Suprapubic skin (tissue), 3 donors: ENCODE measurements at regions not wholly inside any gene's neighbourhood (a gene's known extent, or its start where the extent isn't known, plus 50 kb on each side); places are given as distances from the start of the nearest gene placed in this dataset.

ENCODE experiments used
- EP300 ChIP-seq: sonication (generic); formaldehyde crosslinking; IDR thresholded peaks from one replicate; pipeline ENCODE4 v1.6.1; 2017; ENCODE audit warnings: antibody characterized with exemption
- POLR2A ChIP-seq, 2 donors: fragments of 450-650 bp; IDR thresholded peaks; one replicate each; pipeline ENCODE4 v1.6.1; 2017; ENCODE audit warnings: antibody characterized with exemption in 2 of 2, mild to moderate bottlenecking in 2 of 2, moderate library complexity in 2 of 2
- TF ChIP-seq, protein P1 (sequence below), 2 donors: fragments of 200-600 bp in 1 of 2; fragments of 450-650 bp in 1 of 2; sonication (generic) in 1 of 2; IDR thresholded peaks; one replicate each; pipeline ENCODE4 v1.5.1; 2016 to 2019; ENCODE audit warnings: antibody characterized with exemption in 2 of 2, mild to moderate bottlenecking in 1 of 2, moderate library complexity in 1 of 2

DNA sequence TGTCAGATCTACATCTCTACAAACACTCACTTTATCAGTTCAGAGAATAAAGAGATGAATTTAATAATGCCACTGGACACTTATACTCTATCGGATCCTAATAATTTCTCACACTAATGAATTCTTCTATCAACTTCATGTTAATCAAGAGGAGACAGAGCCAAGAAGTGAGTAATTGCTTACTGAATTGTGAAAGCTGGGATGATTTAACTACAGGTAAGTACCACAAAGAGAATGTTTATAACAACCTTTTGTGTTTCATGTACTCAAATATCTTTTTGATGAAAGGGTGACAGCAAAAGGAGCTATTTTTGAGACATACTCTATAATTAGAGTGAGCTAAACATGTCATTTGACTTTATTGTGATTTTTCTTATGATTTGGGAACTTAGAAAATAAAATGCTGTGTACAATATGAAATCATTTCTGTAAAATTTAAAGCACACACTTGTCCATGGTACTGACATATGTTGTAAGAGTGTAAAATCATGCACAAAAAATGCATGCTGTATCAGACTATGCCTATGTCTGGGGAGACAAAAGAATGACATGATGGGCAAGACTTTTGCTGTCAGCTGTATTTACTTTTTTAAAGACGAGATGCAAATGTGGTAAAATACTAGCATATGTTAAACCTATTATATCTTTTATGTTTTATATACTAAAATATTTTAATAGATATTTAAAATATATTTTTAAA is 361.2 kb downstream of the CCER1 start:
- TF ChIP-seq, protein P1, sequence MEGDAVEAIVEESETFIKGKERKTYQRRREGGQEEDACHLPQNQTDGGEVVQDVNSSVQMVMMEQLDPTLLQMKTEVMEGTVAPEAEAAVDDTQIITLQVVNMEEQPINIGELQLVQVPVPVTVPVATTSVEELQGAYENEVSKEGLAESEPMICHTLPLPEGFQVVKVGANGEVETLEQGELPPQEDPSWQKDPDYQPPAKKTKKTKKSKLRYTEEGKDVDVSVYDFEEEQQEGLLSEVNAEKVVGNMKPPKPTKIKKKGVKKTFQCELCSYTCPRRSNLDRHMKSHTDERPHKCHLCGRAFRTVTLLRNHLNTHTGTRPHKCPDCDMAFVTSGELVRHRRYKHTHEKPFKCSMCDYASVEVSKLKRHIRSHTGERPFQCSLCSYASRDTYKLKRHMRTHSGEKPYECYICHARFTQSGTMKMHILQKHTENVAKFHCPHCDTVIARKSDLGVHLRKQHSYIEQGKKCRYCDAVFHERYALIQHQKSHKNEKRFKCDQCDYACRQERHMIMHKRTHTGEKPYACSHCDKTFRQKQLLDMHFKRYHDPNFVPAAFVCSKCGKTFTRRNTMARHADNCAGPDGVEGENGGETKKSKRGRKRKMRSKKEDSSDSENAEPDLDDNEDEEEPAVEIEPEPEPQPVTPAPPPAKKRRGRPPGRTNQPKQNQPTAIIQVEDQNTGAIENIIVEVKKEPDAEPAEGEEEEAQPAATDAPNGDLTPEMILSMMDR (IDR thresholded peaks at IDR 0.05) = no peak
- TF ChIP-seq POLR2A (IDR thresholded peaks at IDR 0.05) (no peak), EP300 (no peak)
